H9 (cell line): ENCODE measurements at regions not wholly inside any gene's neighbourhood (a gene's known extent, or its start where the extent isn't known, plus 50 kb on each side); places are given as distances from the start of the nearest gene placed in this dataset.

Experiments used
- DNase-seq: peaks from one replicate; pipeline ENCODE4 v3.0.0-alpha.2; 2017
- H2AFZ ChIP-seq: one replicate; pipeline ENCODE4 v1.6.1; 2013; ENCODE audit warnings: mild to moderate bottlenecking, low read length, control low read depth, moderate library complexity
- H2AK5ac ChIP-seq: 2 replicates; pipeline ENCODE4 v1.6.1; 2013; ENCODE audit warnings: low read length, control low read depth, mixed read lengths; ENCODE audit not compliant: insufficient read length
- H2BK120ac ChIP-seq: one replicate; pipeline ENCODE4 v1.6.1; 2013; ENCODE audit warnings: low read depth, mild to moderate bottlenecking, low read length, control low read depth, inconsistent platforms; ENCODE audit not compliant: poor library complexity, severe bottlenecking
- H2BK12ac ChIP-seq: 2 replicates; pipeline ENCODE4 v1.6.1; 2013; ENCODE audit warnings: low read length, control low read depth, mixed read lengths, low read depth; ENCODE audit not compliant: insufficient read length
- H2BK15ac ChIP-seq: 2 replicates; pipeline ENCODE4 v1.6.1; 2013; ENCODE audit warnings: low read depth, low read length, control low read depth
- H2BK20ac ChIP-seq: one replicate; pipeline ENCODE4 v1.6.1; 2013; ENCODE audit warnings: low read depth, mild to moderate bottlenecking, low read length, control low read depth, inconsistent platforms; ENCODE audit not compliant: poor library complexity, severe bottlenecking
- H2BK5ac ChIP-seq: 2 replicates; pipeline ENCODE4 v1.6.1; 2013; ENCODE audit warnings: low read length, control low read depth, mixed read lengths; ENCODE audit not compliant: insufficient read length
- H3K14ac ChIP-seq: 2 replicates; pipeline ENCODE4 v1.6.1; 2013; ENCODE audit warnings: low read length, control low read depth; ENCODE audit not compliant: insufficient read depth
- H3K18ac ChIP-seq: 2 replicates; pipeline ENCODE4 v1.6.1; 2013; ENCODE audit warnings: low read depth, mild to moderate bottlenecking, mixed read lengths, low read length, control low read depth; ENCODE audit not compliant: insufficient read length
- H3K23ac ChIP-seq: 2 replicates; pipeline ENCODE4 v1.6.1; 2013; ENCODE audit warnings: low read length, control low read depth, mixed read lengths, low read depth; ENCODE audit not compliant: insufficient read length
- H3K23me2 ChIP-seq: 2 replicates; pipeline ENCODE4 v1.6.1; 2013; ENCODE audit warnings: low read depth, mild to moderate bottlenecking, mixed read lengths, low read length, control low read depth; ENCODE audit not compliant: insufficient read length, poor library complexity, severe bottlenecking
- H3K27ac ChIP-seq: 2 replicates; pipeline ENCODE4 v1.5.1; 2013; ENCODE audit warnings: low read length, control low read depth, mixed read lengths, low read depth; ENCODE audit not compliant: insufficient read length
- H3K27me3 ChIP-seq: 2 replicates; pipeline ENCODE4 v1.6.1; 2013; ENCODE audit warnings: low read length, control low read depth, inconsistent platforms; ENCODE audit not compliant: insufficient read depth
- H3K4ac ChIP-seq: 2 replicates; pipeline ENCODE4 v1.6.1; 2013; ENCODE audit warnings: low read depth, mild to moderate bottlenecking, control low read depth, inconsistent platforms, low read length, moderate library complexity
- H3K4me1 ChIP-seq: 2 replicates; pipeline ENCODE4 v1.6.1; 2013; ENCODE audit warnings: low read length, control low read depth, inconsistent platforms; ENCODE audit not compliant: insufficient read depth
- H3K4me2 ChIP-seq: 2 replicates; pipeline ENCODE4 v1.6.1; 2013; ENCODE audit warnings: low read length, control low read depth, mixed read lengths; ENCODE audit not compliant: insufficient read length, insufficient read depth
- H3K56ac ChIP-seq: 2 replicates; pipeline ENCODE4 v1.6.1; 2013; ENCODE audit warnings: low read depth, mild to moderate bottlenecking, mixed read lengths, low read length, control low read depth; ENCODE audit not compliant: insufficient read length
- H3K79me1 ChIP-seq: 2 replicates; pipeline ENCODE4 v1.6.1; 2013; ENCODE audit warnings: low read depth, mild to moderate bottlenecking, moderate library complexity, low read length, control low read depth, inconsistent platforms; ENCODE audit not compliant: insufficient read depth, poor library complexity, severe bottlenecking
- H3K79me2 ChIP-seq: 2 replicates; pipeline ENCODE4 v1.6.1; 2013; ENCODE audit warnings: low read length, control low read depth, inconsistent platforms; ENCODE audit not compliant: insufficient read depth
- H3K9ac ChIP-seq: 2 replicates; pipeline ENCODE4 v1.6.1; 2013; ENCODE audit warnings: low read length, control low read depth, mixed read lengths; ENCODE audit not compliant: insufficient read length; ENCODE audit errors: extremely low read depth
- H3K9me3 ChIP-seq: one replicate; pipeline ENCODE4 v1.6.1; 2013; ENCODE audit warnings: low read depth, low read length, inconsistent platforms; ENCODE audit not compliant: control insufficient read depth
- H3T11ph ChIP-seq: one replicate; pipeline ENCODE4 v1.6.1; 2013; ENCODE audit warnings: mild to moderate bottlenecking, low read length, control low read depth, inconsistent platforms
- H4K20me1 ChIP-seq: one replicate; pipeline ENCODE4 v1.6.1; 2013; ENCODE audit not compliant: control insufficient read depth, insufficient read length, insufficient read depth
- H4K5ac ChIP-seq: 2 replicates; pipeline ENCODE4 v1.6.1; 2013; ENCODE audit warnings: low read depth, mild to moderate bottlenecking, mixed read lengths, low read length, control low read depth; ENCODE audit not compliant: insufficient read length
- H4K8ac ChIP-seq: replicated peaks from 2 replicates; pipeline ENCODE4 v1.6.1; 2013; ENCODE audit warnings: low read length, control low read depth, mixed read lengths, low read depth; ENCODE audit not compliant: insufficient read length
- H4K91ac ChIP-seq: 2 replicates; pipeline ENCODE4 v1.6.1; 2013; ENCODE audit warnings: low read depth, mild to moderate bottlenecking, moderate library complexity, mixed read lengths, low read length, control low read depth; ENCODE audit not compliant: insufficient read length
- H3K27ac Mint-ChIP-seq, 3 experiments: 2 replicates in 2 of 3; 3 replicates in 1 of 3; pipeline ENCODE4 v1.8.0; 2020 to 2021; ENCODE audit warnings: mixed read lengths in 3 of 3, mild to moderate bottlenecking in 1 of 3, moderate library complexity in 1 of 3
- H3K27me3 Mint-ChIP-seq: 2 replicates; pipeline ENCODE4 v1.8.0; 2021; ENCODE audit warnings: low read depth, mild to moderate bottlenecking, moderate library complexity, mixed read lengths
- H3K36me3 Mint-ChIP-seq, 3 experiments: 2 replicates in 2 of 3; 3 replicates in 1 of 3; pipeline ENCODE4 v1.8.0; 2020 to 2021; ENCODE audit warnings: low read depth in 3 of 3, mixed read lengths in 3 of 3; ENCODE audit not compliant: insufficient read depth in 1 of 3
- H3K4me1 Mint-ChIP-seq, 2 experiments: 2 replicates each; pipeline ENCODE4 v1.8.0; 2020; ENCODE audit warnings: mixed read lengths in 2 of 2
- H3K4me3 Mint-ChIP-seq, 2 experiments: 2 replicates in 1 of 2; 3 replicates in 1 of 2; pipeline ENCODE4 v1.8.0; 2020 to 2021; ENCODE audit warnings: mild to moderate bottlenecking in 2 of 2, mixed read lengths in 2 of 2, moderate library complexity in 1 of 2
- H3K9me3 Mint-ChIP-seq, 2 experiments: 2 replicates in 1 of 2; 3 replicates in 1 of 2; pipeline ENCODE4 v1.8.0; 2020; ENCODE audit warnings: mild to moderate bottlenecking in 2 of 2, mixed read lengths in 2 of 2, moderate library complexity in 1 of 2
- whole genome bisulfite sequencing: extraction: QIAGEN DNeasy Blood & Tissue Kit; methylation state at CpG from one replicate; pipeline ENCODE4 v1.1.7; 2013; ENCODE audit warnings: missing lambda C conversion rate, low lambda C conversion rate, mixed read lengths; ENCODE audit not compliant: insufficient read length; ENCODE audit errors: extremely low coverage; 5-methylcytosine and 5-hydroxymethylcytosine counted together
- TF ChIP-seq, protein P1 (sequence below): fragments of 200-600 bp; sonication (generic); conservative IDR thresholded peaks from 3 replicates; pipeline ENCODE4 v1.8.0; 2021; ENCODE audit warnings: antibody characterized with exemption, mild to moderate bottlenecking

DNA sequence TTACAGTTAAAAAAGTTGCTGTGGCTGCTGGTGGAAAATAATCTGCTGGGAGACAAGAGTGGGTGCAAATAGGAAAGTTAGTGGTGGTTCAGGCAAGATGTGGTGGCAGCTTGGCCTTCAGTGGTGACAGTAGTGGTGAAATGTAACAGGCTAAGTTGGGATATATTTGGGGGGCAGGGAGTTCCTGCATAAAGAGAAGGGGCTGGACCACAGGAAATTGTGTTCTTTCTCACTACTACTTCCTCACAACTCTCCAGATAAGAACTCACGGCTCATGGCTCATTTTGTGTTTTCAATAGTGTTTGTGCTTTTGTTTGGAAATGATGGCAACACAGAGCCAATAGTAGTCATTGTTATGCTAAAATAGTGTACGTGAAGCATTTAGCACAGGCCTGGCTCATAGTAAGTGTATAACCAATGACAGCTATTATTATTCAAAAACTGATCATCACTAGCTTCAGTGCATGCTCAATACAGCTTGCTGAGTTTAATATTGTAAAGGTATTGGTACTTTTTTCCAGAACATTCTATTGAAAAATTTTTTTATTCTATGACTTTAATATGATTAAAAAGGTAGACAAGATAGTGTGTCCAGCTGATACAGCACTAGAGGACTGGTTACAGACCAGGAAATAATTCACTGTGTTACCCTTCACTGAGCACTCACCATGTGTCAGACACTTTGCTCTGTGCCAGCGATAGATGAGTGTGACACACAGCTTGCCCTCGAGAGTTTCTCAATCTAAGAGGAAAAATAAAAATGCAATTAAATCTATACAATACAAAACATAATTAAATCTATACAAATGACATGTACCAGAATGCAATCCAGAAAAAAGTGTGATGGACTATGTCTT, 209.8 kb downstream of the POU4F1 start:
- Mint-ChIP-seq H3K36me3 (peaks cover 0 to 4% (median 2%) of the 10 kb centered on the region in 3 experiments; a peak in 1 of 7 replicates), H3K27ac (no peak overlapping the region), H3K27me3 (no peaks in the 10 kb centered on the region), H3K4me1 (peaks cover 7 to 9% of the 10 kb centered on the region in 2 experiments), H3K4me3 (no peak overlapping the region), H3K9me3 (peaks cover 0 to 4% of the 10 kb centered on the region in 2 experiments; a peak in 3 of 5 replicates)
- no peak overlapping the region for H3K18ac ChIP-seq
- H4K8ac ChIP-seq, result no peak overlapping the region
- no peak overlapping the region for H3K4me2 ChIP-seq
- no peak overlapping the region for H3K14ac ChIP-seq
- no peak overlapping the region for H4K91ac ChIP-seq
- no peak for DNase-seq
- no peak overlapping the region for H2BK20ac ChIP-seq
- no peak overlapping the region for H2AK5ac ChIP-seq
- no peak overlapping the region for H3K27ac ChIP-seq
- H3K9me3 ChIP-seq, result no peaks in the 10 kb centered on the region
- no peak overlapping the region for H3K4ac ChIP-seq
- TF ChIP-seq, protein P1, sequence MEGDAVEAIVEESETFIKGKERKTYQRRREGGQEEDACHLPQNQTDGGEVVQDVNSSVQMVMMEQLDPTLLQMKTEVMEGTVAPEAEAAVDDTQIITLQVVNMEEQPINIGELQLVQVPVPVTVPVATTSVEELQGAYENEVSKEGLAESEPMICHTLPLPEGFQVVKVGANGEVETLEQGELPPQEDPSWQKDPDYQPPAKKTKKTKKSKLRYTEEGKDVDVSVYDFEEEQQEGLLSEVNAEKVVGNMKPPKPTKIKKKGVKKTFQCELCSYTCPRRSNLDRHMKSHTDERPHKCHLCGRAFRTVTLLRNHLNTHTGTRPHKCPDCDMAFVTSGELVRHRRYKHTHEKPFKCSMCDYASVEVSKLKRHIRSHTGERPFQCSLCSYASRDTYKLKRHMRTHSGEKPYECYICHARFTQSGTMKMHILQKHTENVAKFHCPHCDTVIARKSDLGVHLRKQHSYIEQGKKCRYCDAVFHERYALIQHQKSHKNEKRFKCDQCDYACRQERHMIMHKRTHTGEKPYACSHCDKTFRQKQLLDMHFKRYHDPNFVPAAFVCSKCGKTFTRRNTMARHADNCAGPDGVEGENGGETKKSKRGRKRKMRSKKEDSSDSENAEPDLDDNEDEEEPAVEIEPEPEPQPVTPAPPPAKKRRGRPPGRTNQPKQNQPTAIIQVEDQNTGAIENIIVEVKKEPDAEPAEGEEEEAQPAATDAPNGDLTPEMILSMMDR, result no peak
- no peak overlapping the region for H3K56ac ChIP-seq
- H3K23me2 ChIP-seq, result no peaks in the 10 kb centered on the region
- no peaks in the 10 kb centered on the region for H3K79me1 ChIP-seq
- no peak overlapping the region for H2AFZ ChIP-seq
- no peak overlapping the region for H2BK5ac ChIP-seq
- H3K27me3 ChIP-seq, result no peaks in the 10 kb centered on the region
- no peak overlapping the region for H2BK12ac ChIP-seq
- H3K4me1 ChIP-seq, result no peaks in the 10 kb centered on the region
- H2BK120ac ChIP-seq, result no peak overlapping the region
- no peak overlapping the region for H2BK15ac ChIP-seq
- no peak overlapping the region for H4K5ac ChIP-seq
- H3K79me2 ChIP-seq, result no peaks in the 10 kb centered on the region
- H3K23ac ChIP-seq, result no peak overlapping the region
- no peak overlapping the region for H3T11ph ChIP-seq
- no CpG with 5 or more reads among the region's 4 CpGs for WGBS
- no peaks in the 10 kb centered on the region for H4K20me1 ChIP-seq
- H3K9ac ChIP-seq, result no peak overlapping the region
